CD14-positive monocyte (primary cell): ENCODE measurements at regions not wholly inside any gene's neighbourhood (a gene's known extent, or its start where the extent isn't known, plus 50 kb on each side); places are given as distances from the start of the nearest gene placed in this dataset.

Experiments
- DNase-seq, 3 donors: peaks; one replicate each; pipeline ENCODE4 v3.0.0-alpha.2; 2011 to 2022
- H2AFZ ChIP-seq: 2 replicates; pipeline ENCODE4 v1.6.0; 2012; ENCODE audit warnings: mild to moderate bottlenecking, low read depth, low read length, inconsistent platforms; ENCODE audit not compliant: insufficient read depth, poor library complexity, severe bottlenecking
- H3K27ac ChIP-seq, 2 donors: 1 replicate in 1 of 2; 2 replicates in 1 of 2; pipeline ENCODE4 v1.5.1; 2012 to 2013; ENCODE audit warnings: low read length in 2 of 2, control low read depth in 1 of 2, inconsistent platforms in 1 of 2, low read depth in 1 of 2, mild to moderate bottlenecking in 1 of 2
- H3K27me3 ChIP-seq, 2 donors: one replicate each; pipeline versions ENCODE4 v1.6.0 to v1.6.1; 2011 to 2013; ENCODE audit warnings: low read length in 2 of 2; ENCODE audit not compliant: control insufficient read depth in 2 of 2, insufficient read depth in 2 of 2
- H3K36me3 ChIP-seq, 2 donors: replicated peaks in 1 of 2; 1 replicate in 1 of 2; 2 replicates in 1 of 2; pipeline versions ENCODE4 v1.5.1 to v1.6.1; 2012 to 2013; ENCODE audit warnings: low read length in 2 of 2, control low read depth in 1 of 2, inconsistent platforms in 1 of 2, mild to moderate bottlenecking in 1 of 2; ENCODE audit not compliant: insufficient read depth in 2 of 2, control insufficient read depth in 1 of 2
- H3K4me1 ChIP-seq, 2 donors: 1 replicate in 1 of 2; 2 replicates in 1 of 2; pipeline versions ENCODE4 v1.5.1 to v1.6.1; 2012 to 2013; ENCODE audit warnings: low read length in 2 of 2, control low read depth in 1 of 2, inconsistent platforms in 1 of 2, mild to moderate bottlenecking in 1 of 2, moderate library complexity in 1 of 2; ENCODE audit not compliant: insufficient read depth in 2 of 2, control insufficient read depth in 1 of 2
- H3K4me2 ChIP-seq: replicated peaks from 2 replicates; pipeline ENCODE3; 2012; ENCODE audit warnings: low read length, moderate library complexity, mild to moderate bottlenecking; ENCODE audit not compliant: poor library complexity, severe bottlenecking; ENCODE audit errors: extremely low read depth
- H3K4me3 ChIP-seq, 3 experiments: fragments of 200-600 bp in 1 of 3; sonication (generic) in 1 of 3; replicated peaks in 1 of 3; 1 replicate in 2 of 3; 2 replicates in 1 of 3; pipeline ENCODE4 v1.5.1; 2011 to 2013; ENCODE audit warnings: low read length in 3 of 3, mild to moderate bottlenecking in 3 of 3, control low read depth in 2 of 3, low read depth in 2 of 3, inconsistent platforms in 1 of 3, moderate library complexity in 1 of 3
- H3K79me2 ChIP-seq: 2 replicates; pipeline ENCODE4 v1.6.0; 2012; ENCODE audit warnings: mild to moderate bottlenecking, control low read depth, inconsistent platforms, low read length, moderate library complexity; ENCODE audit not compliant: insufficient read depth
- H3K9ac ChIP-seq: 2 replicates; pipeline ENCODE4 v1.6.0; 2017; ENCODE audit warnings: low read length, mild to moderate bottlenecking; ENCODE audit not compliant: insufficient read depth, poor library complexity, severe bottlenecking
- H3K9me3 ChIP-seq, 2 donors: replicated peaks in 1 of 2; 1 replicate in 1 of 2; 2 replicates in 1 of 2; pipeline versions ENCODE4 v1.5.1 to v1.6.1; 2012 to 2013; ENCODE audit warnings: low read length in 2 of 2, control low read depth in 1 of 2; ENCODE audit not compliant: control insufficient read depth in 1 of 2, insufficient read depth in 1 of 2
- H4K20me1 ChIP-seq: 2 replicates; pipeline ENCODE4 v1.6.0; 2012; ENCODE audit warnings: mild to moderate bottlenecking, low read length, control low read depth, moderate library complexity; ENCODE audit not compliant: insufficient read depth
- H3K27ac Mint-ChIP-seq, 7 donors: one replicate each; pipeline ENCODE4 v1.8.0; 2020; ENCODE audit warnings: mild to moderate bottlenecking in 7 of 7, mixed read lengths in 7 of 7, moderate library complexity in 6 of 7, inconsistent platforms in 2 of 7
- H3K27me3 Mint-ChIP-seq, 3 donors: one replicate each; pipeline ENCODE4 v1.8.0; 2021 to 2022; ENCODE audit warnings: low read depth in 3 of 3, mild to moderate bottlenecking in 3 of 3, mixed read lengths in 3 of 3, moderate library complexity in 3 of 3, inconsistent platforms in 1 of 3
- H3K36me3 Mint-ChIP-seq, 2 donors: one replicate each; pipeline ENCODE4 v1.8.0; 2020; ENCODE audit warnings: mixed read lengths in 2 of 2, inconsistent platforms in 1 of 2, mild to moderate bottlenecking in 1 of 2
- H3K4me1 Mint-ChIP-seq: one replicate; pipeline ENCODE4 v1.8.0; 2020; ENCODE audit warnings: mild to moderate bottlenecking, mixed read lengths
- H3K4me3 Mint-ChIP-seq, 2 donors: one replicate each; pipeline ENCODE4 v1.8.0; 2020; ENCODE audit warnings: mild to moderate bottlenecking in 2 of 2, mixed read lengths in 2 of 2, moderate library complexity in 1 of 2
- H3K9me3 Mint-ChIP-seq, 7 donors: one replicate each; pipeline ENCODE4 v1.8.0; 2020 to 2022; ENCODE audit warnings: mixed read lengths in 7 of 7, mild to moderate bottlenecking in 6 of 7, moderate library complexity in 6 of 7, inconsistent platforms in 2 of 7
- CTCF ChIP-seq: fragments of 200-600 bp; IDR thresholded peaks from one replicate; pipeline ENCODE4 v1.8.0; 2022; ENCODE audit warnings: antibody characterized with exemption, mild to moderate bottlenecking
- WGBS: methylation state at CpG from one replicate; pipeline ENCODE4 v1.1.5; 2013; ENCODE audit warnings: missing lambda C conversion rate; ENCODE audit not compliant: insufficient coverage; 5-methylcytosine and 5-hydroxymethylcytosine counted together
- intact Hi-C, 2 donors: fragments of 100-400 bp; cut with micrococcal nuclease; formaldehyde crosslinking; loops; one replicate each; pipeline versions ENCODE4 v1.15.0 to v1.15.1; 2023

DNA sequence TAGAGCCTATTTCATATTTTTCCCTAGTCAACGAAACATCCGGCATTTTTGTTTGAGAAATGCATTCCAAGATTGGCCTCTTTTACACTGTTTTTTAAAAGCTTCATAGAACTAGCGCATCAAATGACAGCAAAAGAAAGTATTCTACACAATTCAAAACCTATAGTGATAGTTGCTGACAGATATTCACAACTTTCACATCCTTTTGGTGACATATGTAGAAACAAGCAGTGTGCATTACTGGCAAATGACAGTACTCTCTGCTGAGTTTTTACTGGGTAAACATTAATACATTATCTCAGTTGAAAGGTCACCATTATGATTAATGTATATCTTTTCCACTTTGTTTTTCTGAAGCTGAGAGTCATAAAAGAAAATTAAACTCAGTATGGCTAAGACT, 135.4 kb upstream of the RGS18 start:
- Histone ChIP-seq H2AFZ (no peak overlapping the region), H3K4me3 (no peak overlapping the region), H3K36me3 (no peaks in the 10 kb centered on the region), H3K9ac (no peak overlapping the region), H3K9me3 (no peaks in the 10 kb centered on the region), H4K20me1 (no peaks in the 10 kb centered on the region), H3K79me2 (no peaks in the 10 kb centered on the region), H3K4me1 (no peaks in the 10 kb centered on the region), H3K27me3 (no peaks in the 10 kb centered on the region), H3K27ac (no peak overlapping the region), H3K4me2 (no peak overlapping the region)
- Mint-ChIP-seq H3K36me3 (no peaks in the 10 kb centered on the region), H3K27ac (no peak overlapping the region), H3K27me3 (peaks cover 0 to 2% (median 0%) of the 10 kb centered on the region in 3 donors), H3K4me1 (no peaks in the 10 kb centered on the region), H3K9me3 (peaks cover 0 to 23% (median 6%) of the 10 kb centered on the region in 7 donors), H3K4me3 (no peak overlapping the region)
- TF ChIP-seq CTCF, result no peak
- no peak for DNase-seq
- intact Hi-C loops, result no loop called here
- 100% methylated on average over 2 of the region's 3 CpGs for WGBS

- H3K4me2 ChIP-seq, result no peak overlapping the region
- TF ChIP-seq CTCF, result no peak
- H3K79me2 ChIP-seq, result no peaks in the 10 kb centered on the region
- H3K9ac ChIP-seq, result no peak overlapping the region
- H3K27me3 ChIP-seq, result no peaks in the 10 kb centered on the region
- intact Hi-C loops, result no loop called here
- no peak overlapping the region for H2AFZ ChIP-seq
- no peaks in the 10 kb centered on the region for H3K4me1 ChIP-seq
- no peaks in the 10 kb centered on the region for H4K20me1 ChIP-seq
- no peak overlapping the region for H3K4me3 ChIP-seq
- Mint-ChIP-seq H3K4me3 (no peak overlapping the region), H3K36me3 (no peaks in the 10 kb centered on the region), H3K4me1 (no peaks in the 10 kb centered on the region), H3K9me3 (peaks cover 0 to 16% (median 2%) of the 10 kb centered on the region in 7 donors), H3K27ac (no peak overlapping the region), H3K27me3 (peaks cover 0 to 2% (median 0%) of the 10 kb centered on the region in 3 donors)
- H3K9me3 ChIP-seq, result no peaks in the 10 kb centered on the region
- H3K27ac ChIP-seq, result no peak overlapping the region
- no CpG with 5 or more reads among the region's 2 CpGs for WGBS
- no peaks in the 10 kb centered on the region for H3K36me3 ChIP-seq
- DNase-seq, result no peak
These were observed 133.4 kb upstream of the RGS18 start for GRCh38 chr1:192024881-192025280.
